Panc1 (cell line): ENCODE measurements at regions not wholly inside any gene's neighbourhood (a gene's known extent, or its start where the extent isn't known, plus 50 kb on each side); places are given as distances from the start of the nearest gene placed in this dataset.

Experiments
- ATAC-seq: fragments of 200-7000 bp; cut with Tn5 transposase; 2 replicates; pipeline ENCODE4 v1.9.1; 2020; ENCODE audit warnings: mild to moderate bottlenecking, moderate library complexity
- BruUV-seq: library from RNA; stranded (reverse); fragments of 400-500 nt; replicated peaks from 2 replicates; lab custom pipeline; 2021; lab: Mats Ljungman, UMichigan
- CTCF ChIA-PET: fragments of 300-600 bp; sonication (Branson Sonifier 250); formaldehyde crosslinking; loops from one replicate; lab custom pipeline; 2022; ENCODE audit warnings: antibody characterized with exemption; lab: Charles Lee
- POLR2A ChIA-PET: fragments of 300-600 bp; sonication (Branson Sonifier 250); formaldehyde crosslinking; loops from one replicate; lab custom pipeline; 2022; ENCODE audit warnings: antibody characterized with exemption; lab: Charles Lee
- DNase-seq: peaks from one replicate; pipeline ENCODE4 v3.0.0-alpha.2; 2010; ENCODE audit warnings: low read depth, low spot score
- H3K27ac ChIP-seq: 2 replicates; pipeline ENCODE4 v1.5.1; 2011; ENCODE audit warnings: mild to moderate bottlenecking, low read length, inconsistent platforms
- H3K27me3 ChIP-seq: fragments of 200-500 bp; sonication (Bioruptor generic); 2 replicates; pipeline ENCODE4 v1.6.0; 2014; ENCODE audit warnings: low read length, inconsistent platforms; ENCODE audit not compliant: control insufficient read depth, insufficient read depth
- H3K36me3 ChIP-seq: fragments of 200-500 bp; sonication (Bioruptor generic); 2 replicates; pipeline ENCODE4 v1.5.1; 2014; ENCODE audit warnings: inconsistent platforms, mild to moderate bottlenecking, low read length, moderate library complexity; ENCODE audit not compliant: control insufficient read depth, insufficient read depth
- H3K4me1 ChIP-seq: 2 replicates; pipeline ENCODE4 v1.5.1; 2011; ENCODE audit warnings: inconsistent platforms, mild to moderate bottlenecking, low read length, moderate library complexity; ENCODE audit not compliant: control insufficient read depth, insufficient read depth
- H3K4me3 ChIP-seq, 2 experiments: 2 replicates each; pipeline ENCODE4 v1.5.1; 2011 to 2012; ENCODE audit warnings: low read depth in 2 of 2, low read length in 2 of 2, mild to moderate bottlenecking in 2 of 2, inconsistent platforms in 1 of 2, moderate library complexity in 1 of 2
- H3K9me3 ChIP-seq: fragments of 200-500 bp; sonication (Bioruptor generic); 2 replicates; pipeline ENCODE4 v1.5.1; 2014; ENCODE audit warnings: low read depth, mild to moderate bottlenecking, inconsistent platforms, low read length, moderate library complexity; ENCODE audit not compliant: control insufficient read depth, insufficient read depth
- POLR2AphosphoS5 ChIP-seq: IDR thresholded peaks from 2 replicates; pipeline ENCODE4 v1.6.1; 2012; ENCODE audit warnings: mild to moderate bottlenecking, low read depth, low read length, moderate library complexity
- REST ChIP-seq, 2 experiments: IDR thresholded peaks; 2 replicates each; pipeline ENCODE4 v1.6.1; 2011 to 2012; ENCODE audit warnings: low read depth in 2 of 2, control low read depth in 1 of 2, low read length in 1 of 2, mild to moderate bottlenecking in 1 of 2, moderate library complexity in 1 of 2; ENCODE audit not compliant: insufficient read depth in 1 of 2
- SIN3A ChIP-seq: IDR thresholded peaks from 2 replicates; pipeline ENCODE4 v1.6.1; 2012; ENCODE audit warnings: low read depth, mild to moderate bottlenecking, low read length, moderate library complexity, borderline replicate concordance; ENCODE audit not compliant: insufficient read depth
- TCF7L2 ChIP-seq: IDR thresholded peaks from 2 replicates; pipeline ENCODE4 v1.6.1; 2011; ENCODE audit warnings: mild to moderate bottlenecking, low read depth, low read length, inconsistent platforms
- in situ Hi-C: cut with HindIII; loops from 2 replicates; pipeline ENCODE4 v1.10.0; 2016; ENCODE audit warnings: low sequenced_read_pairs, low pct_unique_long_range_greater_than_20kb
- intact Hi-C: fragments of 100-400 bp; cut with micrococcal nuclease; formaldehyde crosslinking; loops from one replicate; pipeline ENCODE4 v1.10.0; 2022; ENCODE audit not compliant: unreplicated experiment
- TF ChIP-seq, protein P1 (sequence below): fragments of 450-650 bp; IDR thresholded peaks from 2 replicates; pipeline ENCODE4 v1.5.1; 2017; ENCODE audit warnings: mild to moderate bottlenecking

GRCh38 chr21:14318578-14318977 lies 64.4 kb downstream of the HSPA13 start:
- ChIA-PET POLR2A (no interaction called here), CTCF (no interaction called here)
- Histone ChIP-seq H3K4me1 (no peaks in the 10 kb centered on the region), H3K4me3 (no peak overlapping the region), H3K27ac (no peak overlapping the region), H3K36me3 (no peaks in the 10 kb centered on the region), H3K27me3 (no peaks in the 10 kb centered on the region), H3K9me3 (no peaks in the 10 kb centered on the region)
- no TSS peak for BruUV-seq
- intact Hi-C loops (no loop called here), in situ Hi-C loops (no loop called here)
- DNase-seq, result no peak
- no peak for TF ChIP-seq POLR2AphosphoS5
- TF ChIP-seq REST (IDR thresholded peaks at IDR 0.05; ENCODE audit: insufficient read depth in 1 of 2, low read depth in 2 of 2, low read length in 1 of 2), result no peak
- no peak for TF ChIP-seq SIN3A
- TF ChIP-seq TCF7L2, result no peak
- ATAC-seq, result no peak

GRCh38 chr21:14317507-14317906 lies 65.4 kb downstream of the HSPA13 start:
- CTCF ChIA-PET, result no interaction called here
- TF ChIP-seq SIN3A (no peak), POLR2AphosphoS5 (no peak), TCF7L2 (no peak), REST (IDR thresholded peaks at IDR 0.05; ENCODE audit: insufficient read depth in 1 of 2, low read depth in 2 of 2, low read length in 1 of 2) (no peak)
- TF ChIP-seq, protein P1, sequence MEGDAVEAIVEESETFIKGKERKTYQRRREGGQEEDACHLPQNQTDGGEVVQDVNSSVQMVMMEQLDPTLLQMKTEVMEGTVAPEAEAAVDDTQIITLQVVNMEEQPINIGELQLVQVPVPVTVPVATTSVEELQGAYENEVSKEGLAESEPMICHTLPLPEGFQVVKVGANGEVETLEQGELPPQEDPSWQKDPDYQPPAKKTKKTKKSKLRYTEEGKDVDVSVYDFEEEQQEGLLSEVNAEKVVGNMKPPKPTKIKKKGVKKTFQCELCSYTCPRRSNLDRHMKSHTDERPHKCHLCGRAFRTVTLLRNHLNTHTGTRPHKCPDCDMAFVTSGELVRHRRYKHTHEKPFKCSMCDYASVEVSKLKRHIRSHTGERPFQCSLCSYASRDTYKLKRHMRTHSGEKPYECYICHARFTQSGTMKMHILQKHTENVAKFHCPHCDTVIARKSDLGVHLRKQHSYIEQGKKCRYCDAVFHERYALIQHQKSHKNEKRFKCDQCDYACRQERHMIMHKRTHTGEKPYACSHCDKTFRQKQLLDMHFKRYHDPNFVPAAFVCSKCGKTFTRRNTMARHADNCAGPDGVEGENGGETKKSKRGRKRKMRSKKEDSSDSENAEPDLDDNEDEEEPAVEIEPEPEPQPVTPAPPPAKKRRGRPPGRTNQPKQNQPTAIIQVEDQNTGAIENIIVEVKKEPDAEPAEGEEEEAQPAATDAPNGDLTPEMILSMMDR, result no peak
- H3K27me3 ChIP-seq, result no peaks in the 10 kb centered on the region
- no peak for ATAC-seq
- H3K4me1 ChIP-seq, result no peaks in the 10 kb centered on the region
- H3K4me3 ChIP-seq, result no peak overlapping the region
- H3K36me3 ChIP-seq, result no peaks in the 10 kb centered on the region
- DNase-seq, result no peak
- POLR2A ChIA-PET, result no interaction called here
- no peak overlapping the region for H3K27ac ChIP-seq
- in situ Hi-C loops, result no loop called here
- BruUV-seq, result no TSS peak
- no peaks in the 10 kb centered on the region for H3K9me3 ChIP-seq
- intact Hi-C loops, result no loop called here
